ENCODE measurements at regions not wholly inside any gene's neighbourhood (a gene's known extent, or its start where the extent isn't known, plus 50 kb on each side); places are given as distances from the start of the nearest gene placed in this dataset.

GRCh38 chr10:81013771-81014170, 476.1 kb downstream of the SH2D4B start:
- WGBS (ENCODE audit: insufficient coverage), result 80% methylated on average over 1 of the region's 5 CpGs

More at GRCh38 chr10:81013771-81014170, 476.1 kb downstream of the SH2D4B start:
- Histone ChIP-seq H3K36me3 (replicated peaks in 1 of 2; ENCODE audit: control extremely low read depth in 1 of 2, control insufficient read depth in 1 of 2, extremely low read depth in 1 of 2, insufficient read depth in 2 of 2, low read length in 1 of 2) (no peaks in the 10 kb centered on the region), H3K4me3 (ENCODE audit: control extremely low read depth in 1 of 5, extremely low read depth in 1 of 5, insufficient read depth in 1 of 5, low read depth in 2 of 5, low read length in 4 of 5) (no peak overlapping the region), H4K20me1 (ENCODE audit: control insufficient read depth, insufficient read depth, low read length, poor library complexity, severe bottlenecking) (no peaks in the 10 kb centered on the region), H3K27me3 (replicated peaks in 1 of 4; ENCODE audit: control extremely low read depth in 1 of 4, control insufficient read depth in 3 of 4, insufficient read depth in 4 of 4, low read length in 3 of 4) (no peaks in the 10 kb centered on the region), H2AFZ (ENCODE audit: insufficient read depth, low read depth, low read length, poor library complexity, severe bottlenecking) (no peak overlapping the region), H3K27ac (ENCODE audit: low read length in 2 of 2) (no peak overlapping the region), H3K4me2 (replicated peaks; ENCODE audit: low read depth, low read length, poor library complexity, severe bottlenecking) (no peak overlapping the region), H3K9me3 (ENCODE audit: control extremely low read depth in 1 of 3, control insufficient read depth in 2 of 3, insufficient read depth in 1 of 3, low read length in 2 of 3) (no peaks in the 10 kb centered on the region), H3K79me2 (ENCODE audit: control insufficient read depth, insufficient read depth, low read length) (no peaks in the 10 kb centered on the region), H3K4me1 (ENCODE audit: control insufficient read depth in 2 of 2, insufficient read depth in 2 of 2, low read length in 2 of 2) (no peaks in the 10 kb centered on the region), H3K9ac (ENCODE audit: low read length) (no peak overlapping the region)
- no peak overlapping the region for H3K4me3 Mint-ChIP-seq
- H3K27me3 Mint-ChIP-seq, result peaks cover 4% of the 10 kb centered on the region
- H3K9me3 Mint-ChIP-seq (ENCODE audit: insufficient read depth), result no peaks in the 10 kb centered on the region
- TF ChIP-seq CTCF (IDR thresholded peaks at IDR 0.05), result no peak
- POLR2A ChIA-PET, result no interaction called here
- DNase-seq (no peak), ATAC-seq (ENCODE audit: low read depth) (no peak)
- no peaks in the 10 kb centered on the region for H3K4me1 Mint-ChIP-seq
- H3K27ac Mint-ChIP-seq, result no peak overlapping the region
- intact Hi-C loops (cut with micrococcal nuclease), result no loop called here
- CTCF ChIA-PET, result no interaction called here

Data from B cell (primary cell).